ENCODE measurements at regions not wholly inside any gene's neighbourhood (a gene's known extent, or its start where the extent isn't known, plus 50 kb on each side); places are given as distances from the start of the nearest gene placed in this dataset.

GRCh38 chr15:98427321-98427720 is 221.0 kb upstream of the IGF1R start:
- no peak for DNase-seq

- no peak for DNase-seq
Observed at GRCh38 chr15:98428253-98428989, 219.9 kb upstream of the IGF1R start.

GRCh38 chr15:98431171-98431570 is 217.2 kb upstream of the IGF1R start:
- DNase-seq, result no peak

GRCh38 chr15:98433346-98433745 is 215.0 kb upstream of the IGF1R start:
- no peak for DNase-seq

GRCh38 chr15:98433856-98434255 is 214.5 kb upstream of the IGF1R start:
- DNase-seq, result no peak

GRCh38 chr15:98437752-98438151 is 210.6 kb upstream of the IGF1R start:
- no peak for DNase-seq

GRCh38 chr15:98438326-98438725 is 210.0 kb upstream of the IGF1R start:
- no peak for DNase-seq

- no peak for DNase-seq
Observed at GRCh38 chr15:98438907-98439306, 209.4 kb upstream of the IGF1R start.

- DNase-seq, result no peak
Observed at GRCh38 chr15:98439523-98439942, 208.8 kb upstream of the IGF1R start.

GRCh38 chr15:98440917-98441316 is 207.4 kb upstream of the IGF1R start:
- DNase-seq, result no peak

- DNase-seq, result no peak
Observed at GRCh38 chr15:98441599-98441998, 206.7 kb upstream of the IGF1R start.

GRCh38 chr15:98442379-98442833 is 205.9 kb upstream of the IGF1R start:
- DNase-seq, result no peak

GRCh38 chr15:98442901-98443300 is 205.4 kb upstream of the IGF1R start:
- DNase-seq, result no peak

- no peak for DNase-seq
Observed at GRCh38 chr15:98443526-98443925, 204.8 kb upstream of the IGF1R start.

GRCh38 chr15:98444138-98444537 is 204.2 kb upstream of the IGF1R start:
- DNase-seq, result no peak

GRCh38 chr15:98445315-98445714 is 203.0 kb upstream of the IGF1R start:
- DNase-seq, result no peak

GRCh38 chr15:98446083-98446482 is 202.3 kb upstream of the IGF1R start:
- DNase-seq, result no peak

GRCh38 chr15:98447069-98447468 is 201.3 kb upstream of the IGF1R start:
- no peak for DNase-seq

- DNase-seq, result no peak
Observed at GRCh38 chr15:98451236-98451635, 197.1 kb upstream of the IGF1R start.

GRCh38 chr15:98452238-98452637 is 196.1 kb upstream of the IGF1R start:
- DNase-seq, result no peak

GRCh38 chr15:98455904-98456303 is 192.4 kb upstream of the IGF1R start:
- DNase-seq, result no peak

GRCh38 chr15:98476559-98476958 is 171.8 kb upstream of the IGF1R start:
- DNase-seq, result no peak

- no peak for DNase-seq
Observed at GRCh38 chr15:98480844-98481243, 167.5 kb upstream of the IGF1R start.

GRCh38 chr15:98483575-98484130 is 164.7 kb upstream of the IGF1R start:
- no peak for DNase-seq

GRCh38 chr15:98484914-98485313 is 163.4 kb upstream of the IGF1R start:
- DNase-seq, result no peak
